ENCODE measurements at regions not wholly inside any gene's neighbourhood (a gene's known extent, or its start where the extent isn't known, plus 50 kb on each side); places are given as distances from the start of the nearest gene placed in this dataset.

DNA sequence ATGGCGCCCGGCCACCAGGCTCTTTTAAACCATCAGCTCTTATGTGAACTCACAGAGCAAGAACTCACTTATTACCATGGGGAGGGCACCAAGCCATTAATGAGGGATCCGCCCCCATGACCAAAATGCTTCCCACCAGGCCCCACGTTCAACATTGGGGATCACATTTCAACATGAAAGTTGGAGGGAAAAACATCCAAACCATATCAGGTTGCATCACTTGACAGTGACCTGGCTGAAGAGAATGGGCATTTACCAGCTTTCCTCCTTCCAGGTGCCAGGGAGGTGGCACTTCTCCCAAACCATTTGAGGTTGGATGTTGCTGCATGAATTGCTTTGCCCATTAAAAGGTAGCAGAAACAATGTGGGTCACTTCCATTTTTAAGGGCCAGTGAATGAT lies 115.6 kb upstream of the TNS3 start:
- Histone ChIP-seq H2BK120ac (ENCODE audit: low read depth, low read length) (no peak overlapping the region), H3K56ac (ENCODE audit: extremely low read depth, insufficient read depth, low read length) (no peak overlapping the region), H3K4me2 (ENCODE audit: low read depth, low read length) (no peak overlapping the region), H3K27ac (ENCODE audit: insufficient read depth, low read length) (no peak overlapping the region), H3K27me3 (ENCODE audit: control insufficient read depth, insufficient read depth, low read length) (no peaks in the 10 kb centered on the region), H3K4ac (ENCODE audit: low read depth, low read length) (no peak overlapping the region), H3K36me3 (ENCODE audit: control insufficient read depth, insufficient read depth, low read length) (no peaks in the 10 kb centered on the region), H4K5ac (ENCODE audit: low read depth, low read length) (no peak overlapping the region), H3K9ac (ENCODE audit: low read depth, low read length) (no peak overlapping the region), H3K4me1 (ENCODE audit: control insufficient read depth, insufficient read depth, low read length) (peaks cover 4% of the 10 kb centered on the region), H2AK9ac (replicated peaks; ENCODE audit: low read depth, low read length, poor library complexity) (no peak overlapping the region), H3K79me1 (ENCODE audit: low read depth in 1 of 2, low read length in 2 of 2) (no peaks in the 10 kb centered on the region), H4K91ac (ENCODE audit: insufficient read depth, low read depth, low read length) (no peak overlapping the region), H2AFZ (replicated peaks; ENCODE audit: low read length, poor library complexity) (no peak overlapping the region), H3K14ac (replicated peaks; ENCODE audit: low read depth, low read length) (no peak overlapping the region), H2BK20ac (ENCODE audit: low read depth, low read length) (no peak overlapping the region), H4K20me1 (ENCODE audit: insufficient read depth, low read length) (no peaks in the 10 kb centered on the region), H3K4me3 (ENCODE audit: insufficient read depth, low read depth, low read length) (no peak overlapping the region), H3K9me3 (ENCODE audit: control insufficient read depth, insufficient read depth, low read length) (no peaks in the 10 kb centered on the region), H3K18ac (ENCODE audit: low read depth, low read length) (no peak overlapping the region), H2BK5ac (ENCODE audit: low read depth, low read length, poor library complexity, severe bottlenecking) (no peak overlapping the region), H2BK15ac (ENCODE audit: low read depth, low read length) (peak overlapping the region; percentile 30; the same call in 1 of the 3 replicates), H4K8ac (ENCODE audit: low read depth in 2 of 2, low read length in 2 of 2) (no peak overlapping the region), H2AK5ac (ENCODE audit: low read depth, low read length) (peak overlapping the region; percentile 73; the same call in 1 of the 2 replicates), H3K23ac (ENCODE audit: low read depth, low read length) (no peak overlapping the region), H3K9me1 (ENCODE audit: insufficient read depth, low read length) (peaks cover 5% of the 10 kb centered on the region; the same call in 1 of the 2 replicates)
- no CpG with 5 or more reads among the region's 4 CpGs for WGBS, 2 experiments (ENCODE audit: extremely low coverage in 2 of 2, insufficient read length in 1 of 2)
- intact Hi-C loops (cut with micrococcal nuclease) = no loop called here
- DNase-seq = no peak
- CTCF ChIA-PET = no interaction called here
- in situ Hi-C loops (cut with MboI; ENCODE audit: low sequenced_read_pairs) = no loop called here
- TF ChIP-seq FOS (IDR thresholded peaks at IDR 0.05; ENCODE audit: low read depth, low read length) (no peak), MAFK (IDR thresholded peaks at IDR 0.05; ENCODE audit: low read depth, low read length) (no peak), NFE2L2 (IDR thresholded peaks at IDR 0.05; ENCODE audit: low read depth, low read length) (no peak), POLR2A (IDR thresholded peaks at IDR 0.05; ENCODE audit: low read depth, low read length) (no peak), CHD1 (IDR thresholded peaks at IDR 0.05; ENCODE audit: low read depth, low read length) (no peak), MAZ (IDR thresholded peaks at IDR 0.05; ENCODE audit: borderline replicate concordance, low read depth, low read length) (no peak), RCOR1 (IDR thresholded peaks at IDR 0.05; ENCODE audit: insufficient replicate concordance, low read length) (no peak)
- TF ChIP-seq, protein P1, sequence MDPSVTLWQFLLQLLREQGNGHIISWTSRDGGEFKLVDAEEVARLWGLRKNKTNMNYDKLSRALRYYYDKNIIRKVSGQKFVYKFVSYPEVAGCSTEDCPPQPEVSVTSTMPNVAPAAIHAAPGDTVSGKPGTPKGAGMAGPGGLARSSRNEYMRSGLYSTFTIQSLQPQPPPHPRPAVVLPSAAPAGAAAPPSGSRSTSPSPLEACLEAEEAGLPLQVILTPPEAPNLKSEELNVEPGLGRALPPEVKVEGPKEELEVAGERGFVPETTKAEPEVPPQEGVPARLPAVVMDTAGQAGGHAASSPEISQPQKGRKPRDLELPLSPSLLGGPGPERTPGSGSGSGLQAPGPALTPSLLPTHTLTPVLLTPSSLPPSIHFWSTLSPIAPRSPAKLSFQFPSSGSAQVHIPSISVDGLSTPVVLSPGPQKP (IDR thresholded peaks at IDR 0.05; ENCODE audit: borderline replicate concordance, low read depth, low read length) = no peak
- POLR2A ChIA-PET (ENCODE audit: unreplicated experiment) = no interaction called here
- dilution Hi-C loops (cut with HindIII; ENCODE audit: low sequenced_read_pairs, unreplicated experiment) = no loop called here
- no peak for ATAC-seq (ENCODE audit: low read depth)
- BruUV-seq (replicated peaks) = no TSS peak
